Endodermal cell (in vitro differentiated cells): ENCODE measurements at regions not wholly inside any gene's neighbourhood (a gene's known extent, or its start where the extent isn't known, plus 50 kb on each side); places are given as distances from the start of the nearest gene placed in this dataset.

Source experiments
- DNase-seq: peaks from one replicate; pipeline ENCODE4 v3.0.0-alpha.2; 2017
- H3K27ac ChIP-seq: 2 replicates; pipeline ENCODE4 v1.5.1; 2013; ENCODE audit warnings: mild to moderate bottlenecking, low read depth, low read length, moderate library complexity
- H3K27me3 ChIP-seq: 2 replicates; pipeline ENCODE4 v1.6.1; 2013; ENCODE audit warnings: mild to moderate bottlenecking, low read length, moderate library complexity; ENCODE audit not compliant: insufficient read depth, control insufficient read depth, poor library complexity, severe bottlenecking
- H3K36me3 ChIP-seq: 2 replicates; pipeline ENCODE4 v1.7.0; 2013; ENCODE audit warnings: mild to moderate bottlenecking, low read length, moderate library complexity; ENCODE audit not compliant: control insufficient read depth, insufficient read depth
- H3K4me1 ChIP-seq: one replicate; pipeline ENCODE4 v1.7.0; 2013; ENCODE audit warnings: low read length; ENCODE audit not compliant: control insufficient read depth, insufficient read depth
- H3K4me3 ChIP-seq: 2 replicates; pipeline ENCODE4 v1.5.1; 2013; ENCODE audit warnings: mild to moderate bottlenecking, low read length, moderate library complexity
- H3K9ac ChIP-seq: 2 replicates; pipeline ENCODE4 v1.6.1; 2013; ENCODE audit warnings: mild to moderate bottlenecking, low read length, moderate library complexity; ENCODE audit not compliant: poor library complexity, severe bottlenecking; ENCODE audit errors: extremely low read depth
- H3K9me3 ChIP-seq: 2 replicates; pipeline ENCODE4 v1.6.1; 2013; ENCODE audit warnings: mild to moderate bottlenecking, low read length, moderate library complexity; ENCODE audit not compliant: control insufficient read depth
- H3K27ac Mint-ChIP-seq: 2 replicates; pipeline ENCODE4 v1.8.0; 2020; ENCODE audit warnings: mixed read lengths
- H3K27me3 Mint-ChIP-seq: 2 replicates; pipeline ENCODE4 v1.8.0; 2021; ENCODE audit warnings: mild to moderate bottlenecking, mixed read lengths; ENCODE audit not compliant: insufficient read depth
- H3K36me3 Mint-ChIP-seq: 2 replicates; pipeline ENCODE4 v1.8.0; 2020; ENCODE audit warnings: low read depth, mixed read lengths
- H3K4me1 Mint-ChIP-seq: 2 replicates; pipeline ENCODE4 v1.8.0; 2020; ENCODE audit warnings: mixed read lengths
- H3K4me3 Mint-ChIP-seq: 2 replicates; pipeline ENCODE4 v1.8.0; 2020; ENCODE audit warnings: mild to moderate bottlenecking, moderate library complexity, mixed read lengths
- H3K9me3 Mint-ChIP-seq: 2 replicates; pipeline ENCODE4 v1.8.0; 2020; ENCODE audit warnings: mild to moderate bottlenecking, mixed read lengths
- WGBS, 2 experiments: methylation state at CpG; one replicate each; pipeline versions ENCODE4 v1.1.5 to v1.1.7; 2013; ENCODE audit warnings: missing lambda C conversion rate in 2 of 2, mixed read lengths in 1 of 2; ENCODE audit not compliant: insufficient coverage in 1 of 2, insufficient read length in 1 of 2; 5-methylcytosine and 5-hydroxymethylcytosine counted together
- TF ChIP-seq, protein P1 (sequence below): fragments of 200-600 bp; sonication (generic); conservative IDR thresholded peaks from 2 replicates; pipeline ENCODE4 v1.5.0; 2021; ENCODE audit warnings: antibody characterized with exemption, mild to moderate bottlenecking

DNA sequence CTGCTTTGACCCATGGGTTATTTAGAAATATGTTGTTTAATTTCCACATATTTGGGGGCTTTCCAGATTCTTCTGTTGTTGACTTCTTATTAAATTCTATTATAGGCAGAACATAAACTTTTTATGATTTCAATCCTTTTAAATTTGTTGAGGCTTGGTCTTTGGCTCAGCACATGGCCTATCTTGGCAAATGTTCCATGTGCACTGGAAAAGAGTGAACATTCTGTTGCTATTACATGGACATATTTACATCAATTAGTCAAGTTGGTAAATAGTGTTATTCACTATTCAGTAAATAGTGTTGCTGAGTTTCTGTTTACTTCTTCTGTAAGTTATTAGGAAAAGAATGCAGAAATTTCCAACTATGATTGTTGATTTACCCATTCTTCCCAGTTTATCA lies 75.4 kb downstream of the ETS2 start:
- peaks cover 46% of the 10 kb centered on the region for H3K9me3 Mint-ChIP-seq

DNA sequence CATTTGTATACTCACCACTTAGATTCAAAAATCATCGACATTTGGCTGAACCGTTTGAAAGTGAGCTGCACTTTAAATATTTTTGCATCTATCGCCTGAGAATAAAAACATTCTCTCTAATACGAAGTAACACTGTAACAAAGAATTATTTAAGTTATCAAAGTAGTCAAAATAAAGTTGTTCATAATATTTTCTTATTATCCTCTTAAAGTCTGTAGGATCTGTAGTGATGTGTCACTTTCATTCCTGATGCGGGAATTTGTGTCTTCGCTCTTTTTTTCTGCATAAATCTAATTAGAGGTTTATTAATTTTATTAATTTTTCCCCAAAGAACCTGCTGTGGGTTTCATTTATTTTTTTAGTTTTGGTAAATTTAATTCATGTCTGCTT lies 74.8 kb downstream of the ETS2 start:
- H3K9me3 Mint-ChIP-seq, result peaks cover 40% of the 10 kb centered on the region
- no peaks in the 10 kb centered on the region for H3K4me1 Mint-ChIP-seq
- no peaks in the 10 kb centered on the region for H3K36me3 Mint-ChIP-seq
- 87% methylated on average over 5 of the region's 6 CpGs; no CpG with 5 or more reads in 1 of the 2 experiments for WGBS, 2 experiments
- no peak overlapping the region for H3K27ac Mint-ChIP-seq
- no peaks in the 10 kb centered on the region for H3K27me3 ChIP-seq
- H3K36me3 ChIP-seq, result no peaks in the 10 kb centered on the region
- H3K4me3 Mint-ChIP-seq, result no peak overlapping the region
- DNase-seq, result no peak
- H3K27ac ChIP-seq, result no peak overlapping the region
- H3K4me1 ChIP-seq, result no peaks in the 10 kb centered on the region
- H3K9ac ChIP-seq, result no peak overlapping the region
- TF ChIP-seq, protein P1, sequence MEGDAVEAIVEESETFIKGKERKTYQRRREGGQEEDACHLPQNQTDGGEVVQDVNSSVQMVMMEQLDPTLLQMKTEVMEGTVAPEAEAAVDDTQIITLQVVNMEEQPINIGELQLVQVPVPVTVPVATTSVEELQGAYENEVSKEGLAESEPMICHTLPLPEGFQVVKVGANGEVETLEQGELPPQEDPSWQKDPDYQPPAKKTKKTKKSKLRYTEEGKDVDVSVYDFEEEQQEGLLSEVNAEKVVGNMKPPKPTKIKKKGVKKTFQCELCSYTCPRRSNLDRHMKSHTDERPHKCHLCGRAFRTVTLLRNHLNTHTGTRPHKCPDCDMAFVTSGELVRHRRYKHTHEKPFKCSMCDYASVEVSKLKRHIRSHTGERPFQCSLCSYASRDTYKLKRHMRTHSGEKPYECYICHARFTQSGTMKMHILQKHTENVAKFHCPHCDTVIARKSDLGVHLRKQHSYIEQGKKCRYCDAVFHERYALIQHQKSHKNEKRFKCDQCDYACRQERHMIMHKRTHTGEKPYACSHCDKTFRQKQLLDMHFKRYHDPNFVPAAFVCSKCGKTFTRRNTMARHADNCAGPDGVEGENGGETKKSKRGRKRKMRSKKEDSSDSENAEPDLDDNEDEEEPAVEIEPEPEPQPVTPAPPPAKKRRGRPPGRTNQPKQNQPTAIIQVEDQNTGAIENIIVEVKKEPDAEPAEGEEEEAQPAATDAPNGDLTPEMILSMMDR, result no peak
- H3K9me3 ChIP-seq, result peaks cover 31% of the 10 kb centered on the region
- H3K27me3 Mint-ChIP-seq, result no peaks in the 10 kb centered on the region
- H3K4me3 ChIP-seq, result no peak overlapping the region

More for the DNA sequence above, 75.4 kb downstream of the ETS2 start:
- Histone ChIP-seq H3K9me3 (peaks cover 31% of the 10 kb centered on the region), H3K36me3 (no peaks in the 10 kb centered on the region), H3K27ac (no peak overlapping the region), H3K27me3 (no peaks in the 10 kb centered on the region), H3K9ac (no peak overlapping the region), H3K4me3 (no peak overlapping the region), H3K4me1 (no peaks in the 10 kb centered on the region)
- no peaks in the 10 kb centered on the region for H3K4me1 Mint-ChIP-seq
- H3K36me3 Mint-ChIP-seq, result no peaks in the 10 kb centered on the region
- TF ChIP-seq, protein P1, result no peak
- no peak overlapping the region for H3K27ac Mint-ChIP-seq
- no peaks in the 10 kb centered on the region for H3K27me3 Mint-ChIP-seq
- no peak for DNase-seq
- no peak overlapping the region for H3K4me3 Mint-ChIP-seq

GRCh38 chr21:38879912-38880576 lies 74.3 kb downstream of the ETS2 start:
- H3K9ac ChIP-seq, result no peak overlapping the region
- DNase-seq, result no peak
- H3K36me3 ChIP-seq, result no peaks in the 10 kb centered on the region
- Mint-ChIP-seq H3K27me3 (no peaks in the 10 kb centered on the region), H3K9me3 (peaks cover 40% of the 10 kb centered on the region), H3K27ac (no peak overlapping the region), H3K4me3 (no peak overlapping the region), H3K36me3 (no peaks in the 10 kb centered on the region), H3K4me1 (no peaks in the 10 kb centered on the region)
- no peaks in the 10 kb centered on the region for H3K4me1 ChIP-seq
- TF ChIP-seq, protein P1, result no peak
- 92 to 93% methylated on average over 2 to 4 of the region's 4 CpGs for WGBS, 2 experiments
- no peaks in the 10 kb centered on the region for H3K27me3 ChIP-seq
- H3K27ac ChIP-seq, result no peak overlapping the region
- H3K9me3 ChIP-seq, result peaks cover 31% of the 10 kb centered on the region
- H3K4me3 ChIP-seq, result no peak overlapping the region
